ENCODE measurements at regions not wholly inside any gene's neighbourhood (a gene's known extent, or its start where the extent isn't known, plus 50 kb on each side); places are given as distances from the start of the nearest gene placed in this dataset.

GRCh38 chr17:6941989-6942388 lies 53.9 kb upstream of the ALOX12 start:
- DNase-seq: no peak

DNA sequence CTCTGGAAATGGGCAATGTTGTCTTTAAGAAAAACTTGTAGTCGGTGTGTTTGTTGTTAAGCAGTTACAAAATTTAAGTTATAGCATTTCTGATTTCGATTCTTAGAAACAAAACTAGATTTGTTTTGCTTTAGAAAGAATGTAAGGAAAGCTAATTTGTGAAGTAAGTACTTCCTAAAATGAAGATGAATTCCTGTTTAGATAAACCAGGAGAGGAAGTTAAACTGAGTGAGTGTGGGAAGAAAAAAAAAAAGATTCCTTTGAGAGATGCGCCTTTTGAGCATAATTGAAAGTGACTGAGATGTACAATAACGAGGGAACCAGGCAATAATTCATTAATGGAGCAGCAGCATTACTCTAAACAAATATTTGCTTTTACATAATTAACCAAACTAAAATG lies 52.4 kb upstream of the ALOX12 start:
- DNase-seq: no peak

Data from NCI-H2029 treated with DMSO at 0.1 percent for 48 hours (cell line).